Tibial artery (tissue), 4 donors: ENCODE measurements at regions not wholly inside any gene's neighbourhood (a gene's known extent, or its start where the extent isn't known, plus 50 kb on each side); places are given as distances from the start of the nearest gene placed in this dataset.

ENCODE experiments used
- DNase-seq, 2 donors: peaks; one replicate each; pipeline ENCODE4 v3.0.0-alpha.2; 2019
- H3K27ac ChIP-seq, 2 donors: fragments of 200-600 bp; sonication (generic) in 1 of 2; 1 replicate in 1 of 2; 2 replicates in 1 of 2; pipeline ENCODE4 v1.5.1; 2018 to 2019; ENCODE audit warnings: mild to moderate bottlenecking in 1 of 2
- H3K27me3 ChIP-seq, 2 donors: fragments of 200-600 bp; sonication (generic) in 1 of 2; one replicate each; pipeline versions ENCODE4 v1.5.1 to v1.6.0; 2016 to 2019
- H3K36me3 ChIP-seq, 3 donors: fragments of 200-600 bp; sonication (generic) in 2 of 3; one replicate each; pipeline ENCODE4 v1.5.1; 2016 to 2019; ENCODE audit warnings: mild to moderate bottlenecking in 2 of 3
- H3K4me1 ChIP-seq, 4 donors: fragments of 200-600 bp; sonication (generic) in 2 of 4; 1 replicate in 3 of 4; 2 replicates in 1 of 4; pipeline ENCODE4 v1.5.1; 2016 to 2019
- H3K4me3 ChIP-seq, 2 donors: fragments of 200-600 bp; sonication (generic) in 1 of 2; 1 replicate in 1 of 2; 2 replicates in 1 of 2; pipeline ENCODE4 v1.5.1; 2018 to 2019; ENCODE audit warnings: mild to moderate bottlenecking in 2 of 2
- H3K9me3 ChIP-seq, 3 donors: fragments of 200-600 bp; sonication (generic) in 1 of 3; one replicate each; pipeline ENCODE4 v1.5.1; 2016 to 2019
- CTCF ChIP-seq, 2 experiments: fragments of 200-600 bp in 1 of 2; fragments of 450-650 bp in 1 of 2; IDR thresholded peaks; one replicate each; pipeline ENCODE4 v1.5.1; 2017 to 2019; ENCODE audit warnings: antibody characterized with exemption in 2 of 2, mild to moderate bottlenecking in 1 of 2, moderate library complexity in 1 of 2
- intact Hi-C: fragments of 100-400 bp; cut with DNase I; formaldehyde crosslinking; loops from one replicate; pipeline ENCODE4 v1.15.0; 2023; ENCODE audit warnings: low total_unique reads

GRCh38 chr20:60659240-60659639 is 592.8 kb upstream of the CDH4 start:
- Histone ChIP-seq H3K9me3 (no peaks in the 10 kb centered on the region), H3K27me3 (no peaks in the 10 kb centered on the region), H3K36me3 (no peaks in the 10 kb centered on the region), H3K4me3 (no peak overlapping the region), H3K4me1 (no peaks in the 10 kb centered on the region), H3K27ac (no peak overlapping the region)
- no peak for DNase-seq
- intact Hi-C loops: no loop called here
- no peak for TF ChIP-seq CTCF (IDR thresholded peaks at IDR 0.05)

- no peak for DNase-seq
- Histone ChIP-seq H3K4me1 (no peaks in the 10 kb centered on the region), H3K4me3 (no peak overlapping the region), H3K9me3 (no peaks in the 10 kb centered on the region), H3K27me3 (no peaks in the 10 kb centered on the region), H3K36me3 (no peaks in the 10 kb centered on the region), H3K27ac (no peak overlapping the region)
- intact Hi-C loops: no loop called here
- no peak for TF ChIP-seq CTCF (IDR thresholded peaks at IDR 0.05)
Observed at GRCh38 chr20:60662307-60662706, 589.8 kb upstream of the CDH4 start.

GRCh38 chr20:60664106-60664505 is 588.0 kb upstream of the CDH4 start:
- Histone ChIP-seq H3K27me3 (no peaks in the 10 kb centered on the region), H3K27ac (no peak overlapping the region), H3K36me3 (no peaks in the 10 kb centered on the region), H3K4me3 (no peak overlapping the region), H3K4me1 (no peaks in the 10 kb centered on the region), H3K9me3 (no peaks in the 10 kb centered on the region)
- no peak for TF ChIP-seq CTCF (IDR thresholded peaks at IDR 0.05)
- intact Hi-C loops: no loop called here
- no peak for DNase-seq

GRCh38 chr20:60667641-60668040 is 584.4 kb upstream of the CDH4 start:
- TF ChIP-seq CTCF (IDR thresholded peaks at IDR 0.05): no peak
- no peaks in the 10 kb centered on the region for H3K36me3 ChIP-seq
- DNase-seq: no peak
- intact Hi-C loops: no loop called here
- H3K4me3 ChIP-seq: no peak overlapping the region
- no peak overlapping the region for H3K27ac ChIP-seq
- H3K27me3 ChIP-seq: no peaks in the 10 kb centered on the region
- no peaks in the 10 kb centered on the region for H3K9me3 ChIP-seq
- no peaks in the 10 kb centered on the region for H3K4me1 ChIP-seq

GRCh38 chr20:60669211-60669610 is 582.9 kb upstream of the CDH4 start:
- H3K36me3 ChIP-seq: no peaks in the 10 kb centered on the region
- H3K27me3 ChIP-seq: no peaks in the 10 kb centered on the region
- no peak overlapping the region for H3K27ac ChIP-seq
- H3K9me3 ChIP-seq: no peaks in the 10 kb centered on the region
- H3K4me1 ChIP-seq: no peaks in the 10 kb centered on the region
- no peak for TF ChIP-seq CTCF (IDR thresholded peaks at IDR 0.05)
- intact Hi-C loops: no loop called here
- no peak for DNase-seq
- H3K4me3 ChIP-seq: no peak overlapping the region

GRCh38 chr20:60676011-60676410 is 576.0 kb upstream of the CDH4 start:
- TF ChIP-seq CTCF (IDR thresholded peaks at IDR 0.05): no peak
- intact Hi-C loops: no loop called here
- no peak for DNase-seq
- no peaks in the 10 kb centered on the region for H3K4me1 ChIP-seq
- H3K36me3 ChIP-seq: no peaks in the 10 kb centered on the region
- no peaks in the 10 kb centered on the region for H3K27me3 ChIP-seq
- no peaks in the 10 kb centered on the region for H3K9me3 ChIP-seq
- H3K27ac ChIP-seq: no peak overlapping the region
- no peak overlapping the region for H3K4me3 ChIP-seq
